WI38 (cell line): ENCODE measurements at regions not wholly inside any gene's neighbourhood (a gene's known extent, or its start where the extent isn't known, plus 50 kb on each side); places are given as distances from the start of the nearest gene placed in this dataset.
"Not testable (repeated sequence)": the region's sequence is repeated elsewhere in the genome, so short reads cannot be mapped to it uniquely, and the experiment has no call there.

Experiments
- H3K4me3 ChIP-seq: 2 replicates; pipeline ENCODE4 v1.5.1; 2011; ENCODE audit warnings: low read depth, mild to moderate bottlenecking, control low read depth, low read length
- TF ChIP-seq, protein P1 (sequence below): IDR thresholded peaks from 2 replicates; pipeline ENCODE4 v1.5.1; 2012; ENCODE audit warnings: low read depth, mild to moderate bottlenecking, control low read depth, low read length

DNA sequence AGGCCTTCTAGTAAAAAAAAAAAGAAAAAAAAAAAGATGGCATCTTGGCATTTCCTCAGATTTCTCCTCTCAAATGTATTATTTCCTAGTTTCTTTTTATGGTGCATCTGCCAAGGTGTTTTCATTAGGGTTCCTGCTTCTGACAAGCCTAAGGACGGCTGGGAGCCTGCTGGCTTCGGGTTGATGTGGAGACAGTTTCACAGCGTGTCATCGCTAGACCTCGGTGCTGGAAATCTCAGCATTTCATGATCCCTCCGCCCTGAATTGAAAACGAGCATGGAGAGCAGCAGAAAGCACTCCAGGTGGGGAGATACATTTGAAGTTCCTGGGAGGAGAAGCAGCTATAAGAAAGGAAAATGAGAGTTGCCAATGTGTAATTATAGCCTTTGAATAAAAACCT, 283.9 kb upstream of the CNTN5 start:
- H3K4me3 ChIP-seq = no peak overlapping the region
- TF ChIP-seq, protein P1, sequence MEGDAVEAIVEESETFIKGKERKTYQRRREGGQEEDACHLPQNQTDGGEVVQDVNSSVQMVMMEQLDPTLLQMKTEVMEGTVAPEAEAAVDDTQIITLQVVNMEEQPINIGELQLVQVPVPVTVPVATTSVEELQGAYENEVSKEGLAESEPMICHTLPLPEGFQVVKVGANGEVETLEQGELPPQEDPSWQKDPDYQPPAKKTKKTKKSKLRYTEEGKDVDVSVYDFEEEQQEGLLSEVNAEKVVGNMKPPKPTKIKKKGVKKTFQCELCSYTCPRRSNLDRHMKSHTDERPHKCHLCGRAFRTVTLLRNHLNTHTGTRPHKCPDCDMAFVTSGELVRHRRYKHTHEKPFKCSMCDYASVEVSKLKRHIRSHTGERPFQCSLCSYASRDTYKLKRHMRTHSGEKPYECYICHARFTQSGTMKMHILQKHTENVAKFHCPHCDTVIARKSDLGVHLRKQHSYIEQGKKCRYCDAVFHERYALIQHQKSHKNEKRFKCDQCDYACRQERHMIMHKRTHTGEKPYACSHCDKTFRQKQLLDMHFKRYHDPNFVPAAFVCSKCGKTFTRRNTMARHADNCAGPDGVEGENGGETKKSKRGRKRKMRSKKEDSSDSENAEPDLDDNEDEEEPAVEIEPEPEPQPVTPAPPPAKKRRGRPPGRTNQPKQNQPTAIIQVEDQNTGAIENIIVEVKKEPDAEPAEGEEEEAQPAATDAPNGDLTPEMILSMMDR = no peak

DNA sequence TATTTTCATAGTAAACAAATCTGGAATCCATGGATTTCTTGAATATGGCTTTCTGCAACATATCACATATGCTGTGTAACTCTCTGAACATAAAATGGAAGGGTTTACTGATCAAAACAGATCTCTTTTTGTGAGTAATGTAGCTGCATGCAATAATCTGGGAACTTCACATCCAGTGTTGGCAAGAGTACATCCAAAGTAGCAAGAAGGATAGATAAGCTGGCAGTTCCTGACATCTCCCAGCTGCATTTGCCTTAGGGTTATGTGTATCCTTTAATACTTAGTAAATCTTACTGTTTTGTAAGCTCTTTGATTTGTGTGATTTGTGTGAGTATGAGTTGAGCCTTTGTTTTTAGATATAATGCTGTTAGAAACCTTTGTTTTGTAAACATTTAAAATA, 280.4 kb upstream of the CNTN5 start:
- no peak overlapping the region for H3K4me3 ChIP-seq
- TF ChIP-seq, protein P1 = no peak

DNA sequence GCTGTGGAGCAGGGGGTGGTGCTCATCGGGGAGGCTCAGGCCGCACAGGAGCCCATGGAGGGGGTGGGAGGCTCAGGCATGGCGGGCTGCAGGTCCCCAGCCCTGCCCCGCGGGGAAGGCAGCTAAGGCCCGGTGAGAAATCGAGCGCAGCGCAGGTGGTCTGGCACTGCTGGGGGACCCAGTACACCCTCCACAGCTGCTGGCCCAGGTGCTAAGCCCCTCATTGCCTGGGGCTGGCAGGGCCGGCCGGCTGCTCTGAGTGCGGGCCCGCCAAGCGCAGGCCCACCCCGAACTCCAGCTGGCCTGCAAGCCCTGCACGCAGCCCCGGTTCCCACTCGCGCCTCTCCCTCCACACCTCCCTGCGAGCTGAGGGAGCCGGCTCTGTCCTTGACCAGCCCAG, 257.3 kb upstream of the CNTN5 start:
- not testable (repeated sequence) for H3K4me3 ChIP-seq

DNA sequence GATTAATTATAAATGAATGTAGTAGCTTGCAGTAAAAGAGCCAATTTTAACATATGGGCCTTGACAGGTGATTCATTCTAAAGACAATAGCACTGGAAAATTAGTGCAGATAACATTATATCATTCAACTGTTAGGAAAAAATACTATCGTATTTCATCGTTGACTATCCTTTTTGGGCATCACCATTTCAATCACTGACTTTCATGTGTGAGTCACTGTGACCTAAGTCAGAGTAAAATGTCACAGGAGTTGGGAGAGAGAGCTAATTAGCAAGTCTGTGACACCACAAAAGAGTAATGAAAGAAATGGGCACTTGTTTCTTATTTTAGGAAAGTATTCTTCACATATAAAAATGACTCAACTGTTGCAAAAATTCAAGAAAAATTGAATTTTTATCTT, 253.8 kb upstream of the CNTN5 start:
- no peak overlapping the region for H3K4me3 ChIP-seq
- TF ChIP-seq, protein P1 = no peak

DNA sequence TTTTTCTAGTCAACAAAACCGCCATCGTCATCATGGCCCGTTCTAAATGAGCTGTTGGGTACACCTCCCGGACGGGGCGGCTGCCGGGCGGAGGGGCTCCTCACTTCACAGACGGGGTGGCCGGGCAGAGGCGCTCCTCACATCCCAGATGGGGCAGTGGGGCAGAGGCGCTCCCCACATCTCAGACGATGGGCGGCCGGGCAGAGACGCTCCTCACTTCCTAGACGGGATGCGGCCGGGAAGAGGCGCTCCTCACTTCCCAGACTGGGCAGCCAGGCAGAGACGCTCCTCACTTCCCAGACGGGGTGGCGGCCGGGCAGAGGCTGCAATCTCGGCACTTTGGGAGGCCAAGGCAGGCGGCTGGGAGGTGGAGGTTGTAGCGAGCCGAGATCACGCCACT, 250.7 kb upstream of the CNTN5 start:
- not testable (repeated sequence) for H3K4me3 ChIP-seq

DNA sequence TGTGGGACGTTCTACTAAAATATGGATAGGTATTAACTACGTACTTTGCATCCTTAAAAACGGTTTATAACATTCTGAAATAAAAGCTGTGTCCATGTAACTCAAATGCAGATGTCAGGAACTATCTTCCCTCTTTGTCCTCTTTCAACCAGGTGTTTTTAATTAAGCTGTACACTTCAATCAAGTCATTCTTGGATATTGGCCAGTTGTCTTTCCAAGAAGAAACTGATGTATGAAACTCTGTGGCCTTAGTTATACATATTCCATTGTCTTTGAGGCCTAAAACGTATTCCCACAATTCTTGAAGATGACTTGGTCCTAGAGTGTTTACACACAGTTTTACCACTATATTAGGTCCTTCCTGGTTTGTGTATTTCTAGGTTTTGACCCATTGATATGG, 249.0 kb upstream of the CNTN5 start:
- no peak overlapping the region for H3K4me3 ChIP-seq
- TF ChIP-seq, protein P1 = no peak

DNA sequence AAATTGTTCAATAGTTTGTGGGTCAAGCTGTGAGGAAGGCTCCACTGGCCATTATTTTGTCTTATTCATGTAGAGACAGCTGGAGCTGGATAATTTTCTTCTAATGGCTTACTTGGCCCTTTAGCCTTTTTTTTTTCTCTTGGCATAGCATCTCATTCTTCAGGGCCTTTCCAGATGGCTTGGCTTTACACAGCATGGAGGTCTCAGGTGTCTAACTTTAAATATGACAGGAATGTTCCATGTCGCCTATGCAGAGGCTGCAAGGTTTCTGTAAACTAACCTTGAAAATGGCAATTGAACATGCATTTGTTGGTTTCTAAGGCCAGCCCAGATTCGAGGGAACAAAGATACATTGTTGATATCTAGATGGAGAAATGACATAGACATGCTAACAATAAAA, 247.9 kb upstream of the CNTN5 start:
- H3K4me3 ChIP-seq = no peak overlapping the region
- TF ChIP-seq, protein P1 = no peak

DNA sequence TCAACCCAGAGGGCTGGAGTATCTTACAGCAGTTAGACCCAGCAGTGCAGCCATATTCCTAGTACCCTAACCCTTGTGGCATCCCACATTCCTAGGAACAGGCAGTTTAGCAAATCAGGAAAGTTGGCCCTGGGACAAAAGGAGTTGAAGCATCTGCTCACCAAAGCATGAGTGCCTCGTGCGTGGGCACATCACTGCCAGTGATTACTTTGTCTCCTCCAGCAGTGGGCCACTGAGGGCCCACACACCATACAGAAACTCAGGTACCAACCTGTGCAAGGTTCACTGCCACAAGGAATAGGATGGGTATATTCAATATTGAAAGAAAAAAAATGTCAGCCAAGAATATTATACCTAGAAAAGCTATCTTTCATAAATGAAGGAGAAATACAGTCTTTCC, 227.5 kb upstream of the CNTN5 start:
- TF ChIP-seq, protein P1 = no peak
- no peak overlapping the region for H3K4me3 ChIP-seq

DNA sequence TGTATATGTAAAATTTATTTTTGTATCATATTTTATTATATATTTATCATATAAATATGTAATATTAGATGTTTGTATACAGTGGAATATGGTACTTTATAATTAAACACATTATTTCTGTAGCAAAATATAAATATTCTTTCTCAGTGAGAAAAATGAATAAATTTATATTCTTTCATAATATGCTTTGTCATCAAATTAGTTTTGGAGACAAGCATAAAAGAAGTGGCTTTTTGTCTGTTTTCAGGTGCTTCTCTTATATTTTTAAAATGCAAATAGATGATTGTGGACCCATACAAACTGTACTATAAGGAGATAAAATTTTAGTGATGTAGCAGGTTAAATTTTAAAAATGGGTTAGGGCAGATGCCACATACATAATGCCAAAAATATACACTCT, 222.4 kb upstream of the CNTN5 start:
- TF ChIP-seq, protein P1 = no peak
- H3K4me3 ChIP-seq = no peak overlapping the region
